Panc1 (cell line): ENCODE measurements at regions not wholly inside any gene's neighbourhood (a gene's known extent, or its start where the extent isn't known, plus 50 kb on each side); places are given as distances from the start of the nearest gene placed in this dataset.

Experiments
- ATAC-seq: fragments of 200-7000 bp; cut with Tn5 transposase; 2 replicates; pipeline ENCODE4 v1.9.1; 2020; ENCODE audit warnings: mild to moderate bottlenecking, moderate library complexity
- BruUV-seq: library from RNA; stranded (reverse); fragments of 400-500 nt; replicated peaks from 2 replicates; lab custom pipeline; 2021; lab: Mats Ljungman, UMichigan
- CTCF ChIA-PET: fragments of 300-600 bp; sonication (Branson Sonifier 250); formaldehyde crosslinking; loops from one replicate; lab custom pipeline; 2022; ENCODE audit warnings: antibody characterized with exemption; lab: Charles Lee
- POLR2A ChIA-PET: fragments of 300-600 bp; sonication (Branson Sonifier 250); formaldehyde crosslinking; loops from one replicate; lab custom pipeline; 2022; ENCODE audit warnings: antibody characterized with exemption; lab: Charles Lee
- DNase-seq: peaks from one replicate; pipeline ENCODE4 v3.0.0-alpha.2; 2010; ENCODE audit warnings: low read depth, low spot score
- H3K27ac ChIP-seq: 2 replicates; pipeline ENCODE4 v1.5.1; 2011; ENCODE audit warnings: mild to moderate bottlenecking, low read length, inconsistent platforms
- H3K27me3 ChIP-seq: fragments of 200-500 bp; sonication (Bioruptor generic); 2 replicates; pipeline ENCODE4 v1.6.0; 2014; ENCODE audit warnings: low read length, inconsistent platforms; ENCODE audit not compliant: control insufficient read depth, insufficient read depth
- H3K36me3 ChIP-seq: fragments of 200-500 bp; sonication (Bioruptor generic); 2 replicates; pipeline ENCODE4 v1.5.1; 2014; ENCODE audit warnings: inconsistent platforms, mild to moderate bottlenecking, low read length, moderate library complexity; ENCODE audit not compliant: control insufficient read depth, insufficient read depth
- H3K4me1 ChIP-seq: 2 replicates; pipeline ENCODE4 v1.5.1; 2011; ENCODE audit warnings: inconsistent platforms, mild to moderate bottlenecking, low read length, moderate library complexity; ENCODE audit not compliant: control insufficient read depth, insufficient read depth
- H3K4me3 ChIP-seq, 2 experiments: 2 replicates each; pipeline ENCODE4 v1.5.1; 2011 to 2012; ENCODE audit warnings: low read depth in 2 of 2, low read length in 2 of 2, mild to moderate bottlenecking in 2 of 2, inconsistent platforms in 1 of 2, moderate library complexity in 1 of 2
- H3K9me3 ChIP-seq: fragments of 200-500 bp; sonication (Bioruptor generic); 2 replicates; pipeline ENCODE4 v1.5.1; 2014; ENCODE audit warnings: low read depth, mild to moderate bottlenecking, inconsistent platforms, low read length, moderate library complexity; ENCODE audit not compliant: control insufficient read depth, insufficient read depth
- CTCF ChIP-seq: fragments of 450-650 bp; IDR thresholded peaks from 2 replicates; pipeline ENCODE4 v1.5.1; 2017; ENCODE audit warnings: mild to moderate bottlenecking
- POLR2AphosphoS5 ChIP-seq: IDR thresholded peaks from 2 replicates; pipeline ENCODE4 v1.6.1; 2012; ENCODE audit warnings: mild to moderate bottlenecking, low read depth, low read length, moderate library complexity
- REST ChIP-seq, 2 experiments: IDR thresholded peaks; 2 replicates each; pipeline ENCODE4 v1.6.1; 2011 to 2012; ENCODE audit warnings: low read depth in 2 of 2, control low read depth in 1 of 2, low read length in 1 of 2, mild to moderate bottlenecking in 1 of 2, moderate library complexity in 1 of 2; ENCODE audit not compliant: insufficient read depth in 1 of 2
- SIN3A ChIP-seq: IDR thresholded peaks from 2 replicates; pipeline ENCODE4 v1.6.1; 2012; ENCODE audit warnings: low read depth, mild to moderate bottlenecking, low read length, moderate library complexity, borderline replicate concordance; ENCODE audit not compliant: insufficient read depth
- TCF7L2 ChIP-seq: IDR thresholded peaks from 2 replicates; pipeline ENCODE4 v1.6.1; 2011; ENCODE audit warnings: mild to moderate bottlenecking, low read depth, low read length, inconsistent platforms
- in situ Hi-C: cut with HindIII; loops from 2 replicates; pipeline ENCODE4 v1.10.0; 2016; ENCODE audit warnings: low sequenced_read_pairs, low pct_unique_long_range_greater_than_20kb
- intact Hi-C: fragments of 100-400 bp; cut with micrococcal nuclease; formaldehyde crosslinking; loops from one replicate; pipeline ENCODE4 v1.10.0; 2022; ENCODE audit not compliant: unreplicated experiment

DNA sequence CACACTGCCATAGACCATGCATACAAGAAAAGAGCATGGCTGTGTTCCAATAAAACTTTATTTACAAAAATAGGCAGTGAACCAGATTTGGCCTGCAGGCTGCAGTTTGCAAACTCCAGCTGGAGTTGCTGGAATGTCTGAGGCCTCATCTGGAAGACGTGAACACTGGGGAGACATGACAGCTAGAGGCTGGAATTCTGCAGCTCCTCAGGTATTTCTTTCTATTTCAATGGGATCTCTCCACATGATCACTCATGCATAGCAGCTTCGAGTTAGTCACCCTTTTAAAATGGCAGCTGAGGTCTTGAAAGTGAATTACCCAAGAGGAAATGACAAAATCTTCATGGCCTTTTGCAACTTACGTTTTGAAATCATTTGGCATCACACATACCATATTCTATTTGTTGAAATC is 52.6 kb upstream of the BET1 start:
- CTCF ChIA-PET: no interaction called here
- POLR2A ChIA-PET: no interaction called here
- DNase-seq: peak; percentile 25
- intact Hi-C loops: no loop called here
- Histone ChIP-seq H3K4me3 (no peak overlapping the region), H3K4me1 (no peaks in the 10 kb centered on the region), H3K9me3 (no peaks in the 10 kb centered on the region), H3K27ac (no peak overlapping the region), H3K27me3 (no peaks in the 10 kb centered on the region), H3K36me3 (no peaks in the 10 kb centered on the region)
- TF ChIP-seq REST (IDR thresholded peaks at IDR 0.05; ENCODE audit: insufficient read depth in 1 of 2, low read depth in 2 of 2, low read length in 1 of 2) (no peak), CTCF (no peak), POLR2AphosphoS5 (no peak), TCF7L2 (no peak), SIN3A (no peak)
- BruUV-seq: no TSS peak
- in situ Hi-C loops: no loop called here
- ATAC-seq: peak; percentile 69; the same call in 1 of the 2 replicates

- no peak for DNase-seq
- POLR2A ChIA-PET: no interaction called here
- no peaks in the 10 kb centered on the region for H3K9me3 ChIP-seq
- ATAC-seq: no peak
- no peaks in the 10 kb centered on the region for H3K4me1 ChIP-seq
- CTCF ChIA-PET: no interaction called here
- no peak overlapping the region for H3K27ac ChIP-seq
- no peaks in the 10 kb centered on the region for H3K27me3 ChIP-seq
- no peaks in the 10 kb centered on the region for H3K36me3 ChIP-seq
- BruUV-seq: no TSS peak
- intact Hi-C loops (no loop called here), in situ Hi-C loops (no loop called here)
- H3K4me3 ChIP-seq: no peak overlapping the region
- TF ChIP-seq TCF7L2 (no peak), POLR2AphosphoS5 (no peak), CTCF (no peak), REST (IDR thresholded peaks at IDR 0.05; ENCODE audit: insufficient read depth in 1 of 2, low read depth in 2 of 2, low read length in 1 of 2) (no peak), SIN3A (no peak)
Measured at GRCh38 chr7:94057955-94058354, 53.8 kb upstream of the BET1 start.
